Hepatocyte (in vitro differentiated cells): ENCODE measurements at regions not wholly inside any gene's neighbourhood (a gene's known extent, or its start where the extent isn't known, plus 50 kb on each side); places are given as distances from the start of the nearest gene placed in this dataset.

ENCODE experiments used
- DNase-seq: peaks from one replicate; pipeline ENCODE4 v3.0.0-alpha.2; 2016; ENCODE audit warnings: low spot score
- H2AFZ ChIP-seq: fragments of 200-600 bp; sonication (generic); 2 replicates; pipeline ENCODE4 v1.6.0; 2016; ENCODE audit warnings: antibody characterized with exemption, mild to moderate bottlenecking
- H3K27ac ChIP-seq: fragments of 200-600 bp; sonication (generic); 2 replicates; pipeline ENCODE4 v1.5.1; 2016; ENCODE audit warnings: mild to moderate bottlenecking
- H3K27me3 ChIP-seq: fragments of 200-600 bp; sonication (generic); 2 replicates; pipeline ENCODE4 v1.6.1; 2016
- H3K36me3 ChIP-seq: fragments of 200-600 bp; sonication (generic); replicated peaks from 2 replicates; pipeline ENCODE4 v1.5.1; 2016; ENCODE audit warnings: low read depth; ENCODE audit not compliant: insufficient read depth
- H3K4me1 ChIP-seq: fragments of 200-600 bp; sonication (generic); 2 replicates; pipeline ENCODE4 v1.5.1; 2016; ENCODE audit warnings: mild to moderate bottlenecking, moderate library complexity; ENCODE audit not compliant: insufficient read depth
- H3K4me2 ChIP-seq: fragments of 200-600 bp; sonication (generic); 2 replicates; pipeline ENCODE4 v1.6.0; 2016
- H3K4me3 ChIP-seq: fragments of 200-600 bp; sonication (generic); 2 replicates; pipeline ENCODE4 v1.5.1; 2016; ENCODE audit warnings: mild to moderate bottlenecking
- H3K79me2 ChIP-seq: fragments of 200-600 bp; sonication (generic); 2 replicates; pipeline ENCODE4 v1.6.0; 2017; ENCODE audit warnings: mild to moderate bottlenecking
- H3K9me2 ChIP-seq: fragments of 200-600 bp; sonication (generic); replicated peaks from 2 replicates; pipeline ENCODE4 v1.6.0; 2017; ENCODE audit warnings: mild to moderate bottlenecking; ENCODE audit not compliant: insufficient read depth
- H3K9me3 ChIP-seq: fragments of 200-600 bp; sonication (generic); 2 replicates; pipeline ENCODE4 v1.5.1; 2016; ENCODE audit warnings: low read depth, mild to moderate bottlenecking
- H4K20me1 ChIP-seq: fragments of 200-600 bp; sonication (generic); 2 replicates; pipeline ENCODE4 v1.6.0; 2016; ENCODE audit warnings: mild to moderate bottlenecking; ENCODE audit not compliant: insufficient read depth, poor library complexity, severe bottlenecking
- CTCF ChIP-seq: fragments of 200-600 bp; sonication (generic); IDR thresholded peaks from 2 replicates; pipeline ENCODE4 v1.5.1; 2016; ENCODE audit warnings: antibody characterized with exemption, mild to moderate bottlenecking; ENCODE audit not compliant: poor library complexity
- EZH2 ChIP-seq: fragments of 200-600 bp; sonication (generic); IDR thresholded peaks from 2 replicates; pipeline ENCODE4 v1.6.1; 2016; ENCODE audit warnings: antibody characterized with exemption, mild to moderate bottlenecking, borderline replicate concordance
- EZH2phosphoT487 ChIP-seq: fragments of 200-600 bp; sonication (generic); IDR thresholded peaks from one replicate; pipeline ENCODE4 v1.6.1; 2018; ENCODE audit warnings: antibody characterized with exemption, mild to moderate bottlenecking, low read depth, moderate library complexity; ENCODE audit not compliant: unreplicated experiment, severe bottlenecking
- WGBS: methylation state at CpG from one replicate; pipeline ENCODE4 v1.1.6; 2016; ENCODE audit warnings: low lambda C conversion rate; ENCODE audit errors: missing lambda C conversion rate; 5-methylcytosine and 5-hydroxymethylcytosine counted together

GRCh38 chr4:164154416-164154815, 599.5 kb upstream of the SMIM31 start:
- Histone ChIP-seq H3K79me2 (no peaks in the 10 kb centered on the region), H3K4me2 (no peak overlapping the region), H3K9me2 (no peaks in the 10 kb centered on the region), H3K27me3 (no peaks in the 10 kb centered on the region), H3K9me3 (no peaks in the 10 kb centered on the region), H3K4me3 (no peak overlapping the region), H3K27ac (no peak overlapping the region), H2AFZ (no peak overlapping the region), H3K36me3 (no peaks in the 10 kb centered on the region), H3K4me1 (no peaks in the 10 kb centered on the region), H4K20me1 (no peaks in the 10 kb centered on the region)
- no peak for TF ChIP-seq EZH2phosphoT487
- DNase-seq: no peak
- WGBS: 93% methylated on average over 4 of the region's 4 CpGs

GRCh38 chr4:164169591-164169990, 584.3 kb upstream of the SMIM31 start:
- Histone ChIP-seq H3K4me2 (no peak overlapping the region), H3K36me3 (no peaks in the 10 kb centered on the region), H3K27me3 (no peaks in the 10 kb centered on the region), H3K9me3 (no peaks in the 10 kb centered on the region), H3K79me2 (no peaks in the 10 kb centered on the region), H3K27ac (no peak overlapping the region), H3K9me2 (no peaks in the 10 kb centered on the region), H2AFZ (no peak overlapping the region), H3K4me1 (no peaks in the 10 kb centered on the region), H4K20me1 (no peaks in the 10 kb centered on the region), H3K4me3 (no peak overlapping the region)
- TF ChIP-seq EZH2 (no peak), EZH2phosphoT487 (no peak), CTCF (no peak)
- no peak for DNase-seq

DNA sequence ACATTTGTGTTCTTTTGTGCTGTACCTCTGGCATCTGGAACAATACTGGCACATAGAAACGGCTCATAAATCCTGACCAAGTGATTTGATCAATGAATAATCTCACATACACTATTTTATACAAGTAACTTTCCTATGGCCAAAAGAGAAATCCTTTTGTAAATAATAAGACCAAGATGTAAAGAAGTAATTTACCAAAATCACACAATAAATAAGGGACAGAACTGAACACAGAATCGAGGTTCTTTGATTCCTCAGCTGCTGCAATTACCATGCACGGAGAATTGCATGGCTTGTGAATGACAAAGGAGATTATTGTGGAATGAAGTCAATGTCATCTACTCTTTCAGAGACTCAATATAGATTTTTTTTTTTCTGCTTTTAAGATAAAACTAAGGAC, 576.8 kb upstream of the SMIM31 start:
- 52% methylated on average over 3 of the region's 3 CpGs for WGBS
- Histone ChIP-seq H3K9me2 (no peaks in the 10 kb centered on the region), H3K27ac (no peak overlapping the region), H3K4me3 (no peak overlapping the region), H3K4me2 (no peak overlapping the region), H2AFZ (no peak overlapping the region), H4K20me1 (no peaks in the 10 kb centered on the region), H3K9me3 (no peaks in the 10 kb centered on the region), H3K27me3 (no peaks in the 10 kb centered on the region), H3K4me1 (no peaks in the 10 kb centered on the region), H3K36me3 (no peaks in the 10 kb centered on the region), H3K79me2 (no peaks in the 10 kb centered on the region)
- TF ChIP-seq CTCF: no peak
- TF ChIP-seq EZH2: no peak
- TF ChIP-seq EZH2phosphoT487: no peak
- no peak for DNase-seq

DNA sequence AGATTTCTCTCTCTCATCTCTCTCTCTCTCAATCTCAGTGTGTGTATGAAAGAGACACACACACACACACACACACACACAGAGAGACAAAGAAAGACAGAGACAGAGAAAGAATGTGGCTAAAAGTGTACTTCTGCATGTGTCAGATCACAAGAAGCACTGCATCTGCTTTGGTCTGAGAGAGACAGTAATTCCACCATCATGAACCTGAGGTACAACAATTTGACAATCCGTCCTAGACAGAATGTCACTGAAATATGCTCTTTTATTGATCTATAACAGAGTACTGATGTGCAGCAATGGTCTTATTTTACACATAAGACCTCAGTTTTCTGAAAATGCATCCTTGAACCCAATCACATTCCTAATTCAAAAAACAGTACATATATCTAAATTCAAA, 576.2 kb upstream of the SMIM31 start:
- Histone ChIP-seq H3K27me3 (no peaks in the 10 kb centered on the region), H3K79me2 (no peaks in the 10 kb centered on the region), H3K27ac (no peak overlapping the region), H3K9me3 (no peaks in the 10 kb centered on the region), H3K4me1 (no peaks in the 10 kb centered on the region), H2AFZ (no peak overlapping the region), H3K4me3 (no peak overlapping the region), H4K20me1 (no peaks in the 10 kb centered on the region), H3K36me3 (no peaks in the 10 kb centered on the region), H3K4me2 (no peak overlapping the region), H3K9me2 (no peaks in the 10 kb centered on the region)
- DNase-seq: no peak
- TF ChIP-seq EZH2phosphoT487 (no peak), EZH2 (no peak), CTCF (no peak)
- WGBS: 0% methylated on average over 1 of the region's 1 CpG
